HepG2 (cell line): ENCODE measurements at regions not wholly inside any gene's neighbourhood (a gene's known extent, or its start where the extent isn't known, plus 50 kb on each side); places are given as distances from the start of the nearest gene placed in this dataset.

ENCODE experiments used
- ATAC-seq: fragments of 200-7000 bp; cut with Tn5 transposase; 3 replicates; pipeline ENCODE4 v1.9.1; 2020; ENCODE audit warnings: mild to moderate bottlenecking, moderate library complexity
- BruUV-seq: library from RNA; stranded (reverse); fragments of 400-500 nt; replicated peaks from 2 replicates; lab custom pipeline; 2021; lab: Mats Ljungman, UMichigan
- CTCF ChIA-PET: fragments of 300-600 bp; formaldehyde crosslinking; extraction: SDS; loops from one replicate; lab custom pipeline; 2021; ENCODE audit warnings: low total read pairs, inconsistent platforms, low intra/inter-chr PET ratio; lab: Yijun Ruan, JAX
- POLR2A ChIA-PET: fragments of 350-600 bp; sonication (Branson Sonifier 250); formaldehyde crosslinking; loops from one replicate; lab custom pipeline; 2020; ENCODE audit warnings: antibody characterized with exemption, inconsistent platforms; lab: Yijun Ruan, JAX
- DNase-seq: peaks from one replicate; pipeline ENCODE4 v3.0.0-alpha.2; 2015; ENCODE audit warnings: low spot score
- FAIRE-seq: peaks from 3 replicates; lab custom pipeline; 2011; peaks lifted over from hg19 to GRCh38; lab: Jason Lieb, UNC
- H2AFZ ChIP-seq: one replicate; pipeline ENCODE4 v1.6.1; 2011; ENCODE audit warnings: low read length, inconsistent platforms
- H3K27ac ChIP-seq: fragments of 300-600 bp; 3 replicates; pipeline ENCODE4 v1.8.0; 2011; ENCODE audit warnings: mixed run types, mild to moderate bottlenecking, mixed read lengths, low read length, inconsistent platforms; ENCODE audit not compliant: insufficient read depth; ENCODE audit errors: extremely low read length
- H3K27me3 ChIP-seq, 2 experiments: fragments of 200-600 bp in 1 of 2; 2 replicates in 1 of 2; 3 replicates in 1 of 2; pipeline versions ENCODE4 v1.6.0 to v1.8.0; 2011; ENCODE audit warnings: low read length in 2 of 2, mild to moderate bottlenecking in 2 of 2, moderate library complexity in 2 of 2, inconsistent platforms in 1 of 2; ENCODE audit not compliant: insufficient read depth in 2 of 2, control insufficient read depth in 1 of 2
- H3K36me3 ChIP-seq, 2 experiments: fragments of 200-600 bp in 1 of 2; replicated peaks in 1 of 2; 2 replicates in 1 of 2; 3 replicates in 1 of 2; pipeline versions ENCODE4 v1.5.1 to v1.8.0; 2011; ENCODE audit warnings: low read length in 2 of 2, inconsistent platforms in 1 of 2; ENCODE audit not compliant: insufficient read depth in 2 of 2, control insufficient read depth in 1 of 2
- H3K4me1 ChIP-seq: 2 replicates; pipeline ENCODE4 v1.5.1; 2012; ENCODE audit warnings: low read length, inconsistent platforms; ENCODE audit not compliant: insufficient read depth
- H3K4me2 ChIP-seq: 2 replicates; pipeline ENCODE4 v1.6.0; 2011; ENCODE audit warnings: low read depth, low read length, inconsistent platforms
- H3K4me3 ChIP-seq, 3 experiments: fragments of 200-600 bp in 1 of 3; sonication (generic), shearing (Covaris generic) in 1 of 3; replicated peaks in 1 of 3; 2 replicates each; pipeline ENCODE4 v1.5.1; 2011 to 2016; ENCODE audit warnings: low read length in 3 of 3, inconsistent platforms in 2 of 3, low read depth in 2 of 3, mild to moderate bottlenecking in 2 of 3, control low read depth in 1 of 3, mixed read lengths in 1 of 3; ENCODE audit not compliant: insufficient read depth in 1 of 3
- H3K79me2 ChIP-seq: one replicate; pipeline ENCODE4 v1.6.1; 2011; ENCODE audit warnings: low read length, inconsistent platforms; ENCODE audit not compliant: insufficient read depth
- H3K9ac ChIP-seq: 2 replicates; pipeline ENCODE4 v1.6.0; 2011; ENCODE audit warnings: mild to moderate bottlenecking, low read depth, low read length, inconsistent platforms; ENCODE audit not compliant: insufficient read depth
- H3K9me3 ChIP-seq: 2 replicates; pipeline ENCODE4 v1.5.1; 2012; ENCODE audit warnings: mild to moderate bottlenecking, low read length
- H4K20me1 ChIP-seq: 2 replicates; pipeline ENCODE4 v1.6.0; 2011; ENCODE audit warnings: inconsistent platforms, mild to moderate bottlenecking, low read length, moderate library complexity; ENCODE audit not compliant: insufficient read depth
- CREBL2 ChIP-seq: sonication (generic); formaldehyde crosslinking; IDR thresholded peaks from 2 replicates; pipeline ENCODE4 v1.8.1; 2023; ENCODE audit warnings: missing genetic modification reagents, mild to moderate bottlenecking, borderline replicate concordance
- DZIP1 ChIP-seq: sonication (generic); formaldehyde crosslinking; IDR thresholded peaks from 2 replicates; pipeline ENCODE4 v1.5.0; 2020; ENCODE audit warnings: mild to moderate bottlenecking, missing genetic modification reagents
- FUBP1 ChIP-seq: sonication (generic); formaldehyde crosslinking; IDR thresholded peaks from 2 replicates; pipeline ENCODE4 v1.5.1; 2020; ENCODE audit warnings: missing genetic modification reagents, mild to moderate bottlenecking, borderline replicate concordance
- MTF1 ChIP-seq: sonication (generic); formaldehyde crosslinking; IDR thresholded peaks from 2 replicates; pipeline ENCODE4 v1.5.0; 2020; ENCODE audit warnings: missing genetic modification reagents
- MTF2 ChIP-seq: sonication (generic); formaldehyde crosslinking; IDR thresholded peaks from 2 replicates; pipeline ENCODE4 v1.5.0; 2020; ENCODE audit warnings: missing genetic modification reagents, borderline replicate concordance
- PPARG ChIP-seq: conservative IDR thresholded peaks from 2 replicates; pipeline ENCODE4 v1.6.1; 2016; ENCODE audit warnings: missing biosample characterization, missing genetic modification reagents
- SMAD9 ChIP-seq: sonication (generic); formaldehyde crosslinking; IDR thresholded peaks from 2 replicates; pipeline ENCODE4 v1.5.1; 2020; ENCODE audit warnings: mild to moderate bottlenecking, missing genetic modification reagents
- ZNF367 ChIP-seq: sonication (generic); formaldehyde crosslinking; IDR thresholded peaks from 2 replicates; pipeline ENCODE4 v1.4.0; 2020; ENCODE audit warnings: missing genetic modification reagents, borderline replicate concordance
- WGBS: methylation state at CpG from one replicate; pipeline ENCODE4 v1.1.6; 2017; ENCODE audit warnings: low lambda C conversion rate; 5-methylcytosine and 5-hydroxymethylcytosine counted together
- in situ Hi-C: cut with HindIII; loops from 2 replicates; pipeline ENCODE4 v1.10.0; 2017; ENCODE audit warnings: low pct_unique_long_range_greater_than_20kb; ENCODE audit not compliant: extremely low pct_ligation_motif_present
- intact Hi-C: fragments of 100-400 bp; cut with micrococcal nuclease; formaldehyde crosslinking; loops from one replicate; pipeline ENCODE4 v1.10.0; 2022; ENCODE audit not compliant: unreplicated experiment
- TF ChIP-seq, protein P1 (sequence below): IDR thresholded peaks from 2 replicates; pipeline ENCODE4 v1.6.1; 2016
- TF ChIP-seq, protein P2 (sequence below): sonication (generic); formaldehyde crosslinking; conservative IDR thresholded peaks from 2 replicates; pipeline ENCODE4 v1.4.0; 2020; ENCODE audit warnings: missing genetic modification reagents
- TF ChIP-seq, protein P3 (sequence below): sonication (generic); formaldehyde crosslinking; IDR thresholded peaks from 2 replicates; pipeline ENCODE4 v1.4.0; 2020; ENCODE audit warnings: missing genetic modification reagents
- TF ChIP-seq, protein P4 (sequence below): sonication (generic); formaldehyde crosslinking; IDR thresholded peaks from 2 replicates; pipeline ENCODE4 v1.4.0; 2020; ENCODE audit warnings: mild to moderate bottlenecking, missing genetic modification reagents, borderline replicate concordance

DNA sequence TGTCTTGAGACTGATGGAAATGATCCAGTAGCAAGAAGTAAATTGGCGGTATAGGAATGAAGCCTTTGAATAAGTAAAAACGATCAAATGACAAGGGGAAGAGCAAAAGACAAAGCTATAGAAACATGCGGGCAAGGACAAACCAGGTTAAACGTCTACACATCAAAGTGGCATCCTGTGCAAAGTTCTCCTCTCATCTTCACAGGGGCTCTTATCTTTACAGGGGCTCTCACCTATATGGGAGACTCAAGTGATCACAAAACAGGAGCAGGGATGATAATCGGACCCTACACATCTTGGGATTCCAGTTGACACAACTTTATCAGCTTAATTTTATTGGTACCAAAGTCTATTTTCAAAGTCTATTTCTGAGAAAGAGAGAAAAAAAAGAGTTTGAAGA lies 1778.9 kb upstream of the CELF4 start:
- no peak overlapping the region for H2AFZ ChIP-seq
- peak overlapping the region; percentile 53 for H3K27ac ChIP-seq
- H3K36me3 ChIP-seq = no peaks in the 10 kb centered on the region
- H3K27me3 ChIP-seq = no peaks in the 10 kb centered on the region
- H3K4me2 ChIP-seq = peak overlapping the region; percentile 30
- peak; percentile 92 for ATAC-seq
- H3K9me3 ChIP-seq = no peaks in the 10 kb centered on the region
- peak; percentile 80 for FAIRE-seq
- no peaks in the 10 kb centered on the region for H3K79me2 ChIP-seq
- no TSS peak for BruUV-seq
- DNase-seq = peak; percentile 56
- H4K20me1 ChIP-seq = no peaks in the 10 kb centered on the region
- intact Hi-C loops = no loop called here
- ChIA-PET CTCF (no interaction called here), POLR2A (no interaction called here)
- no peak overlapping the region for H3K4me3 ChIP-seq
- peaks cover 60% of the 10 kb centered on the region for H3K4me1 ChIP-seq
- no peak overlapping the region for H3K9ac ChIP-seq
- in situ Hi-C loops = no loop called here
- 10% methylated on average over 5 of the region's 5 CpGs for WGBS
- TF ChIP-seq DZIP1 (CRISPR knock-in tag) (no peak), SMAD9 (no peak), ZNF367 (CRISPR knock-in tag) (no peak), FUBP1 (CRISPR knock-in tag) (no peak), CREBL2 (no peak), MTF1 (no peak), MTF2 (no peak), PPARG (CRISPR knock-in tag) (0 out of 2 replicates have a peak, but pooled peaks have one; percentile 25)
- TF ChIP-seq, protein P1, sequence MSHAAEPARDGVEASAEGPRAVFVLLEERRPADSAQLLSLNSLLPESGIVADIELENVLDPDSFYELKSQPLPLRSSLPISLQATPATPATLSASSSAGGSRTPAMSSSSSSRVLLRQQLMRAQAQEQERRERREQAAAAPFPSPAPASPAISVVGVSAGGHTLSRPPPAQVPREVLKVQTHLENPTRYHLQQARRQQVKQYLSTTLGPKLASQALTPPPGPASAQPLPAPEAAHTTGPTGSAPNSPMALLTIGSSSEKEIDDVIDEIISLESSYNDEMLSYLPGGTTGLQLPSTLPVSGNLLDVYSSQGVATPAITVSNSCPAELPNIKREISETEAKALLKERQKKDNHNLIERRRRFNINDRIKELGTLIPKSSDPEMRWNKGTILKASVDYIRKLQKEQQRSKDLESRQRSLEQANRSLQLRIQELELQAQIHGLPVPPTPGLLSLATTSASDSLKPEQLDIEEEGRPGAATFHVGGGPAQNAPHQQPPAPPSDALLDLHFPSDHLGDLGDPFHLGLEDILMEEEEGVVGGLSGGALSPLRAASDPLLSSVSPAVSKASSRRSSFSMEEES (CRISPR knock-in tag) = no peak
- TF ChIP-seq, protein P2, sequence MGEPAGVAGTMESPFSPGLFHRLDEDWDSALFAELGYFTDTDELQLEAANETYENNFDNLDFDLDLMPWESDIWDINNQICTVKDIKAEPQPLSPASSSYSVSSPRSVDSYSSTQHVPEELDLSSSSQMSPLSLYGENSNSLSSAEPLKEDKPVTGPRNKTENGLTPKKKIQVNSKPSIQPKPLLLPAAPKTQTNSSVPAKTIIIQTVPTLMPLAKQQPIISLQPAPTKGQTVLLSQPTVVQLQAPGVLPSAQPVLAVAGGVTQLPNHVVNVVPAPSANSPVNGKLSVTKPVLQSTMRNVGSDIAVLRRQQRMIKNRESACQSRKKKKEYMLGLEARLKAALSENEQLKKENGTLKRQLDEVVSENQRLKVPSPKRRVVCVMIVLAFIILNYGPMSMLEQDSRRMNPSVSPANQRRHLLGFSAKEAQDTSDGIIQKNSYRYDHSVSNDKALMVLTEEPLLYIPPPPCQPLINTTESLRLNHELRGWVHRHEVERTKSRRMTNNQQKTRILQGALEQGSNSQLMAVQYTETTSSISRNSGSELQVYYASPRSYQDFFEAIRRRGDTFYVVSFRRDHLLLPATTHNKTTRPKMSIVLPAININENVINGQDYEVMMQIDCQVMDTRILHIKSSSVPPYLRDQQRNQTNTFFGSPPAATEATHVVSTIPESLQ = no peak
- TF ChIP-seq, protein P3, sequence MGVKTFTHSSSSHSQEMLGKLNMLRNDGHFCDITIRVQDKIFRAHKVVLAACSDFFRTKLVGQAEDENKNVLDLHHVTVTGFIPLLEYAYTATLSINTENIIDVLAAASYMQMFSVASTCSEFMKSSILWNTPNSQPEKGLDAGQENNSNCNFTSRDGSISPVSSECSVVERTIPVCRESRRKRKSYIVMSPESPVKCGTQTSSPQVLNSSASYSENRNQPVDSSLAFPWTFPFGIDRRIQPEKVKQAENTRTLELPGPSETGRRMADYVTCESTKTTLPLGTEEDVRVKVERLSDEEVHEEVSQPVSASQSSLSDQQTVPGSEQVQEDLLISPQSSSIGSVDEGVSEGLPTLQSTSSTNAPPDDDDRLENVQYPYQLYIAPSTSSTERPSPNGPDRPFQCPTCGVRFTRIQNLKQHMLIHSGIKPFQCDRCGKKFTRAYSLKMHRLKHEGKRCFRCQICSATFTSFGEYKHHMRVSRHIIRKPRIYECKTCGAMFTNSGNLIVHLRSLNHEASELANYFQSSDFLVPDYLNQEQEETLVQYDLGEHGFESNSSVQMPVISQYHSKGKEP (CRISPR knock-in tag) = no peak
- TF ChIP-seq, protein P4, sequence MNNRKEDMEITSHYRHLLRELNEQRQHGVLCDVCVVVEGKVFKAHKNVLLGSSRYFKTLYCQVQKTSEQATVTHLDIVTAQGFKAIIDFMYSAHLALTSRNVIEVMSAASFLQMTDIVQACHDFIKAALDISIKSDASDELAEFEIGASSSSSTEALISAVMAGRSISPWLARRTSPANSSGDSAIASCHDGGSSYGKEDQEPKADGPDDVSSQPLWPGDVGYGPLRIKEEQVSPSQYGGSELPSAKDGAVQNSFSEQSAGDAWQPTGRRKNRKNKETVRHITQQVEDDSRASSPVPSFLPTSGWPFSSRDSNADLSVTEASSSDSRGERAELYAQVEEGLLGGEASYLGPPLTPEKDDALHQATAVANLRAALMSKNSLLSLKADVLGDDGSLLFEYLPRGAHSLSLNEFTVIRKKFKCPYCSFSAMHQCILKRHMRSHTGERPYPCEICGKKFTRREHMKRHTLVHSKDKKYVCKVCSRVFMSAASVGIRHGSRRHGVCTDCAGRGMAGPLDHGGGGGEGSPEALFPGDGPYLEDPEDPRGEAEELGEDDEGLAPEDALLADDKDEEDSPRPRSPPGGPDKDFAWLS (CRISPR knock-in tag) = no peak
